Testis (tissue), 2 donors: ENCODE measurements at regions not wholly inside any gene's neighbourhood (a gene's known extent, or its start where the extent isn't known, plus 50 kb on each side); places are given as distances from the start of the nearest gene placed in this dataset.

Experiments used
- DNase-seq: peaks from one replicate; pipeline ENCODE4 v3.0.0-alpha.2; 2019
- H3K27ac ChIP-seq, 2 donors: fragments of 200-600 bp; sonication (generic); one replicate each; pipeline ENCODE4 v1.5.1; 2019
- H3K27me3 ChIP-seq: fragments of 200-600 bp; sonication (generic); one replicate; pipeline ENCODE4 v1.5.1; 2019
- H3K36me3 ChIP-seq: fragments of 200-600 bp; sonication (generic); one replicate; pipeline ENCODE4 v1.5.1; 2017; ENCODE audit warnings: low read depth; ENCODE audit errors: missing control alignments
- H3K4me1 ChIP-seq: fragments of 200-600 bp; sonication (generic); one replicate; pipeline ENCODE4 v1.5.1; 2019
- H3K4me3 ChIP-seq, 2 donors: fragments of 200-600 bp; sonication (generic); one replicate each; pipeline ENCODE4 v1.5.1; 2017 to 2019
- H3K9me3 ChIP-seq: fragments of 200-600 bp; sonication (generic); one replicate; pipeline ENCODE4 v1.5.1; 2017
- POLR2A ChIP-seq: fragments of 450-650 bp; IDR thresholded peaks from one replicate; pipeline ENCODE4 v1.6.1; 2017; ENCODE audit warnings: antibody characterized with exemption, mild to moderate bottlenecking, moderate library complexity
- WGBS, 2 donors: methylation state at CpG; one replicate each; pipeline ENCODE4 v1.1.5; 2018; 5-methylcytosine and 5-hydroxymethylcytosine counted together
- intact Hi-C: fragments of 100-400 bp; cut with DNase I; formaldehyde crosslinking; loops from one replicate; pipeline ENCODE4 v1.15.1; 2023; ENCODE audit warnings: low total_unique reads
- TF ChIP-seq, protein P1 (sequence below), 3 experiments: fragments of 450-650 bp in 2 of 3; fragments of 200-600 bp in 1 of 3; sonication (generic) in 1 of 3; IDR thresholded peaks; one replicate each; pipeline ENCODE4 v1.5.1; 2016 to 2019; ENCODE audit warnings: antibody characterized with exemption in 3 of 3, mild to moderate bottlenecking in 2 of 3, moderate library complexity in 1 of 3

DNA sequence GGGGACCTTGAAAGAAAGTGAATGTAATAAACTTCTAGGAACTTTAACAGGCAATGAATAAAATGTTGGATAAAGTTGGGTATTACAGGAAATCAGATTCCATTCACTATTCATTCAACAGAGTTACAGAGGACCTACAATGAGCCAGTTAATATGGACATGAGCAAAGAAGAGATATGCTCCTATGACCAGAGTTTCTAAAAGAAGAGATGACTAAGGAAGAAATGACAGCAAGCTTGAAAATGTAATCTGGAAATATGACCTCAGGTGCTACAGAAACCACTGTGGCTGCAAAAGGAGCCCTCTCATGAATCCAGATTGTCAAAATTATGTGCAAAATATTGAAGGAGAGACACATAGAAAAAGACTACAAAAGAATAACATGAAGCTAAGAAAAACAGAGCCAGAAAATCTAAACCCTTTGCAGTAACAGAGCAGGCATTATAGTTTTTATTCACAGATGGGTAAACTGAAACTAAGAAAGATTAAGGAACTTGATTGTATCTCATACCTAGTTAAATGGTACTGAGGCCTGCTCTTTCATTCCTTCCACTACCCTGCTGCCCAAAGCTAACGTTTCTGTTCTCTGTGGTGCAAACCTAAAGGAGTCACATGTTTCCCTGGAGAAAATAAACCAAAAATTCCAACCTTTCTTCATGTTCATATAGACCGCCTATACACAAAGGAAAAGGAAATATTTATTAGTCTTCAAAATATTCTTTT is 378.3 kb downstream of the GBA3 start:
- H3K27ac ChIP-seq: no peak overlapping the region
- no peak for TF ChIP-seq POLR2A
- TF ChIP-seq, protein P1, sequence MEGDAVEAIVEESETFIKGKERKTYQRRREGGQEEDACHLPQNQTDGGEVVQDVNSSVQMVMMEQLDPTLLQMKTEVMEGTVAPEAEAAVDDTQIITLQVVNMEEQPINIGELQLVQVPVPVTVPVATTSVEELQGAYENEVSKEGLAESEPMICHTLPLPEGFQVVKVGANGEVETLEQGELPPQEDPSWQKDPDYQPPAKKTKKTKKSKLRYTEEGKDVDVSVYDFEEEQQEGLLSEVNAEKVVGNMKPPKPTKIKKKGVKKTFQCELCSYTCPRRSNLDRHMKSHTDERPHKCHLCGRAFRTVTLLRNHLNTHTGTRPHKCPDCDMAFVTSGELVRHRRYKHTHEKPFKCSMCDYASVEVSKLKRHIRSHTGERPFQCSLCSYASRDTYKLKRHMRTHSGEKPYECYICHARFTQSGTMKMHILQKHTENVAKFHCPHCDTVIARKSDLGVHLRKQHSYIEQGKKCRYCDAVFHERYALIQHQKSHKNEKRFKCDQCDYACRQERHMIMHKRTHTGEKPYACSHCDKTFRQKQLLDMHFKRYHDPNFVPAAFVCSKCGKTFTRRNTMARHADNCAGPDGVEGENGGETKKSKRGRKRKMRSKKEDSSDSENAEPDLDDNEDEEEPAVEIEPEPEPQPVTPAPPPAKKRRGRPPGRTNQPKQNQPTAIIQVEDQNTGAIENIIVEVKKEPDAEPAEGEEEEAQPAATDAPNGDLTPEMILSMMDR (IDR thresholded peaks at IDR 0.05): no peak
- H3K4me3 ChIP-seq: no peak overlapping the region
- H3K36me3 ChIP-seq: no peaks in the 10 kb centered on the region
- WGBS, 2 donors: 78 to 82% methylated on average over 2 of the region's 2 CpGs
- no peaks in the 10 kb centered on the region for H3K9me3 ChIP-seq
- no peaks in the 10 kb centered on the region for H3K27me3 ChIP-seq
- no peak for DNase-seq
- H3K4me1 ChIP-seq: no peaks in the 10 kb centered on the region
- intact Hi-C loops: no loop called here

DNA sequence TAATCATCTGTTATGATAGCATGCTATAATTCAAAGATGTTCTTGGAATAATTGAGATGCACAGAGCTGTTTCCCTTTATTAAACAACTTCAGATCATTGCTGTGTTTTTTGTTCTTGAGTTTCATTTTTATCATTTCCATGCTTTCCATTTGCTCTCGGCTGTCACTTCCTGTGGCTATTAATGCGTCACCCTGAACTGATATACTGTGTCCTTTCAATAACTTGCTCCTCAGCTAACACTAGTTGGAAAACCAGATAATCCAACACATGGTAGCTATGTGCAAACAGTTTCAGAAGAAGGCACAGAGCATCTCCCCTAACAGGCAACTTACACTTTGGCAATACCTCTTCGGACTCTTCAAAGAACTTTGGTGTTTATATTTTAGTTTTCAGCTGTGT is 376.0 kb downstream of the GBA3 start:
- 74 to 80% methylated on average over 3 of the region's 3 CpGs for WGBS, 2 donors
- DNase-seq: no peak
- TF ChIP-seq POLR2A: no peak
- TF ChIP-seq, protein P1 (IDR thresholded peaks at IDR 0.05): no peak
- Histone ChIP-seq H3K27ac (no peak overlapping the region), H3K4me1 (no peaks in the 10 kb centered on the region), H3K36me3 (no peaks in the 10 kb centered on the region), H3K4me3 (no peak overlapping the region), H3K9me3 (no peaks in the 10 kb centered on the region), H3K27me3 (no peaks in the 10 kb centered on the region)
- intact Hi-C loops: no loop called here

DNA sequence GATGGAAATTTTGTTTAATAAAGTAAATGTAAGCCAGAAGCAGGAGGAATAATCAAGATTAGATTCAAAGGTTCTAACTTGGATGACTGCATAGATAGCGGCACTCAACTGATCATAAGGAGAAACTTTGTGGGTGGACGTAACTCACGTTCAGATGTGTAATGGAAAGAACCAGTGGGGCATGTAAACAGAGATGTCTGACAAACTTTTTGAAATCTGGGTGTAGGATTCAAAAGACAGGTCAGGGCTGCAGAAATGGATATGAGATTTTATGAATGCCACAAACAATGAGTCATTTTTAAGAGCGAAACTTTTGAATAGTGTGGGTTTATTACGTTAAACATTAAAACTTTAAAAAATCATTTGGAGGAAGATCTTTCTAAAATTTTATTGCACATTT is 375.6 kb downstream of the GBA3 start:
- intact Hi-C loops: no loop called here

DNA sequence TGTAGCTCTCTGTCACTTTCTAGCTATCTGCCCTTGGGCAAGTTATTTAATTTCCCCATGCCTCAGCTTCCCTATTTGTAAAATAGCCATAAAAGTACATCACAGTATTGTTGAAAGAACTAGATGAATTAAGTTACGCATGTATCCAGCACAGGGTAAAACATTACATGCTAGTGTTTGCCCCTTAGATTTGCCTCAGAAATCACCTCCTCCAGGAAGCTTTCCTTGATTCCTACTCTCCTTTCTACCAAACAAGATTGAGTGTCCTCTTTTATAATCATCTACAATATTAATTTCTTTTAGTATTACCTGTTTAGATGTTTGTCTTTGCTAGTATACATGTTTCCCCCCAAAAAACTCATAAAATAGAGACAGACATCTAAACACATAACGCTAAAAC is 369.5 kb downstream of the GBA3 start:
- no peaks in the 10 kb centered on the region for H3K4me1 ChIP-seq
- WGBS, 2 donors: 90 to 93% methylated on average over 2 of the region's 2 CpGs
- TF ChIP-seq, protein P1 (IDR thresholded peaks at IDR 0.05): no peak
- no peak for TF ChIP-seq POLR2A
- no peak overlapping the region for H3K27ac ChIP-seq
- H3K27me3 ChIP-seq: no peaks in the 10 kb centered on the region
- H3K9me3 ChIP-seq: no peaks in the 10 kb centered on the region
- intact Hi-C loops: no loop called here
- no peak for DNase-seq
- H3K36me3 ChIP-seq: no peaks in the 10 kb centered on the region
- H3K4me3 ChIP-seq: no peak overlapping the region

More for the DNA sequence above, 375.6 kb downstream of the GBA3 start:
- TF ChIP-seq POLR2A: no peak
- TF ChIP-seq, protein P1 (IDR thresholded peaks at IDR 0.05): no peak
- Histone ChIP-seq H3K27me3 (no peaks in the 10 kb centered on the region), H3K4me1 (no peaks in the 10 kb centered on the region), H3K9me3 (no peaks in the 10 kb centered on the region), H3K4me3 (no peak overlapping the region), H3K27ac (no peak overlapping the region), H3K36me3 (no peaks in the 10 kb centered on the region)
- no peak for DNase-seq
- WGBS, 2 donors: 93 to 94% methylated on average over 5 of the region's 5 CpGs

DNA sequence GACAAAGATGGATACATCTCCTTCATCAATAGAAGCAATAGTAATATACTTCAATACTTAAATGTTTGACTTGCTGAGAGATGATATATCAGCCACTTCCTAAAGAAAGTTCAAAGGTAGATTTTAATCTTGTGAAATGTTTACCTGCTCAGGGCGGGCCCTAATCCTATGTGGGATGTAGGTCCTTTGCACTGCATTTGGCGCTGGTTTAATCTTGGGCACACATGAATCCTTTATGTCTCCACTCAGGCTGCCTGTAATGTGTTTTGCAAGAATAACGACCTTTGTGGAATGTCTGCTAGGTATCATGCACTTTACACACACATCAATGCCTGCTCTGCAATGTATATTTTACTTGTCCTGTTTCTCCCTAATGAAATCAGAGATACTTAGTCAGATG is 368.7 kb downstream of the GBA3 start:
- Histone ChIP-seq H3K27me3 (no peaks in the 10 kb centered on the region), H3K27ac (no peak overlapping the region), H3K4me1 (no peaks in the 10 kb centered on the region), H3K4me3 (no peak overlapping the region), H3K9me3 (no peaks in the 10 kb centered on the region), H3K36me3 (no peaks in the 10 kb centered on the region)
- intact Hi-C loops: no loop called here
- TF ChIP-seq, protein P1 (IDR thresholded peaks at IDR 0.05): no peak
- no peak for TF ChIP-seq POLR2A
- WGBS, 2 donors: 61 to 75% methylated on average over 3 of the region's 3 CpGs
- DNase-seq: no peak
